K562 (cell line): ENCODE measurements at regions not wholly inside any gene's neighbourhood (a gene's known extent, or its start where the extent isn't known, plus 50 kb on each side); places are given as distances from the start of the nearest gene placed in this dataset.

Experiments
- ATAC-seq: fragments of 200-7000 bp; cut with Tn5 transposase; 3 replicates; pipeline ENCODE4 v1.9.1; 2020; ENCODE audit warnings: moderate library complexity
- BruUV-seq: library from RNA; stranded (reverse); fragments of 400-500 nt; replicated peaks from 2 replicates; lab custom pipeline; 2021; lab: Mats Ljungman, UMichigan
- CTCF ChIA-PET: fragments of 300-600 bp; formaldehyde crosslinking; extraction: SDS; loops from one replicate; lab custom pipeline; 2021; ENCODE audit warnings: low intra/inter-chr PET ratio; lab: Yijun Ruan, JAX
- POLR2A ChIA-PET: fragments of 300-600, 350-650 bp; sonication (Branson Sonifier 250); formaldehyde crosslinking; extraction: SDS; loops from one replicate; lab custom pipeline; 2021; ENCODE audit warnings: antibody characterized with exemption, inconsistent platforms; lab: Yijun Ruan, JAX
- DNase-seq, 4 experiments: peaks; one replicate each; pipeline versions ENCODE4 v3.0.0 to v3.0.0-alpha.2; 2011 to 2018; ENCODE audit warnings: low spot score in 3 of 4, mixed read lengths in 3 of 4; ENCODE audit errors: extremely low read depth in 1 of 4
- FAIRE-seq: peaks from 2 replicates; lab custom pipeline; 2011; peaks lifted over from hg19 to GRCh38; lab: Jason Lieb, UNC
- H2AFZ ChIP-seq: 2 replicates; pipeline ENCODE4 v1.6.0; 2011; ENCODE audit warnings: low read depth, low read length, control low read depth, inconsistent platforms
- H3K27ac ChIP-seq: fragments of 200-600 bp; 3 replicates; pipeline ENCODE4 v1.8.0; 2011; ENCODE audit warnings: low read depth, mild to moderate bottlenecking, control low read depth, inconsistent platforms, low read length, moderate library complexity, mixed read lengths; ENCODE audit errors: extremely low read depth
- H3K27me3 ChIP-seq, 2 experiments: fragments of 300-600 bp in 1 of 2; 2 replicates in 1 of 2; 3 replicates in 1 of 2; pipeline versions ENCODE4 v1.6.0 to v1.8.0; 2011; ENCODE audit warnings: inconsistent platforms in 2 of 2, low read length in 2 of 2, mild to moderate bottlenecking in 1 of 2, mixed read lengths in 1 of 2, moderate library complexity in 1 of 2; ENCODE audit not compliant: control insufficient read depth in 2 of 2, insufficient read depth in 2 of 2
- H3K36me3 ChIP-seq: fragments of 300-600 bp; 3 replicates; pipeline ENCODE4 v1.8.0; 2011; ENCODE audit warnings: mild to moderate bottlenecking, low read length, inconsistent platforms; ENCODE audit not compliant: control insufficient read depth, insufficient read depth
- H3K4me1 ChIP-seq, 2 experiments: fragments of 200-600 bp in 1 of 2; replicated peaks in 1 of 2; 2 replicates in 1 of 2; 3 replicates in 1 of 2; pipeline versions ENCODE4 v1.5.1 to v1.8.0; 2011; ENCODE audit warnings: inconsistent platforms in 2 of 2, low read length in 2 of 2, mild to moderate bottlenecking in 1 of 2, mixed read lengths in 1 of 2, moderate library complexity in 1 of 2; ENCODE audit not compliant: control insufficient read depth in 2 of 2, insufficient read depth in 2 of 2
- H3K4me2 ChIP-seq: 2 replicates; pipeline ENCODE4 v1.6.1; 2011; ENCODE audit warnings: low read length, control low read depth, inconsistent platforms, mixed read lengths; ENCODE audit not compliant: insufficient read depth
- H3K4me3 ChIP-seq: fragments of 200-600 bp; sonication (generic), shearing (Covaris generic); 2 replicates; pipeline ENCODE4 v1.5.1; 2016; ENCODE audit warnings: control low read depth, inconsistent platforms
- H3K79me2 ChIP-seq: fragments of 200-600 bp; 3 replicates; pipeline ENCODE4 v1.8.0; 2011; ENCODE audit warnings: low read length, inconsistent platforms; ENCODE audit not compliant: control insufficient read depth, insufficient read depth
- H3K9ac ChIP-seq, 2 experiments: 2 replicates each; pipeline versions ENCODE4 v1.6.0 to v1.6.1; 2011; ENCODE audit warnings: low read depth in 2 of 2, low read length in 2 of 2, control low read depth in 1 of 2, inconsistent platforms in 1 of 2, mild to moderate bottlenecking in 1 of 2, mixed read lengths in 1 of 2; ENCODE audit not compliant: insufficient read depth in 1 of 2
- H3K9me1 ChIP-seq: one replicate; pipeline ENCODE4 v1.6.0; 2011; ENCODE audit warnings: inconsistent platforms, mild to moderate bottlenecking, low read length, moderate library complexity; ENCODE audit not compliant: control insufficient read depth, insufficient read depth
- H3K9me3 ChIP-seq: replicated peaks from 2 replicates; pipeline ENCODE4 v1.5.1; 2011; ENCODE audit warnings: low read depth, low read length, inconsistent platforms; ENCODE audit not compliant: control insufficient read depth, insufficient read depth
- H4K20me1 ChIP-seq: replicated peaks from 2 replicates; pipeline ENCODE4 v1.6.1; 2011; ENCODE audit warnings: low read length, inconsistent platforms, mixed read lengths; ENCODE audit not compliant: control insufficient read depth, insufficient read depth
- CBX8 ChIP-seq: fragments of 200-600 bp; sonication (generic); IDR thresholded peaks from 2 replicates; pipeline ENCODE4 v1.6.1; 2012; ENCODE audit warnings: borderline replicate concordance, mixed run types, low read depth, mild to moderate bottlenecking, moderate library complexity, mixed read lengths, low read length, control low read depth, inconsistent platforms; ENCODE audit not compliant: poor library complexity, severe bottlenecking; ENCODE audit errors: extremely low read depth
- CEBPB ChIP-seq: fragments of 450-650 bp; IDR thresholded peaks from 2 replicates; pipeline ENCODE4 v1.6.1; 2016; ENCODE audit warnings: missing genetic modification characterization, missing compliant biosample characterization
- CHD2 ChIP-seq: IDR thresholded peaks from 2 replicates; pipeline ENCODE4 v1.6.1; 2011; ENCODE audit warnings: low read depth, low read length
- E2F6 ChIP-seq, 2 experiments: IDR thresholded peaks; 2 replicates each; pipeline ENCODE4 v1.6.1; 2011; ENCODE audit warnings: borderline replicate concordance in 1 of 2, control low read depth in 1 of 2, low read depth in 1 of 2, low read length in 1 of 2, mild to moderate bottlenecking in 1 of 2, mixed read lengths in 1 of 2, moderate library complexity in 1 of 2; ENCODE audit not compliant: insufficient read depth in 1 of 2, insufficient read length in 1 of 2, poor library complexity in 1 of 2, severe bottlenecking in 1 of 2; ENCODE audit errors: extremely low read depth in 1 of 2
- MIER1 ChIP-seq: fragments of 450-650 bp; IDR thresholded peaks from 2 replicates; pipeline ENCODE4 v1.6.1; 2016; ENCODE audit warnings: antibody characterized with exemption, mild to moderate bottlenecking, low read depth
- SETDB1 ChIP-seq: IDR thresholded peaks from one replicate; pipeline ENCODE4 v1.6.1; 2012; ENCODE audit warnings: low read length, control low read depth, inconsistent platforms
- STAT5B ChIP-seq: fragments of 250-450 bp; sonication (Bioruptor Pico); IDR thresholded peaks from 2 replicates; pipeline ENCODE4 v1.8.0; 2021; ENCODE audit warnings: mild to moderate bottlenecking, inconsistent platforms
- TSHZ1 ChIP-seq: fragments of 250-450 bp; sonication (Bioruptor Pico); IDR thresholded peaks from 2 replicates; pipeline ENCODE4 v1.4.0; 2020; ENCODE audit warnings: mild to moderate bottlenecking, moderate library complexity
- U2AF1 ChIP-seq: fragments of 200-400 bp; formaldehyde crosslinking; optimal IDR thresholded peaks from 2 replicates; pipeline ENCODE3; 2017; ENCODE audit warnings: mild to moderate bottlenecking, low read depth, low read length, moderate library complexity
- ZC3H8 ChIP-seq: fragments of 450-650 bp; IDR thresholded peaks from 2 replicates; pipeline ENCODE4 v1.6.1; 2017
- ZFP91 ChIP-seq: sonication (generic); formaldehyde crosslinking; IDR thresholded peaks from 2 replicates; pipeline ENCODE4 v1.8.0; 2022; ENCODE audit warnings: mild to moderate bottlenecking, missing genetic modification reagents
- ZKSCAN1 ChIP-seq: fragments of 150-350 bp; IDR thresholded peaks from 2 replicates; pipeline ENCODE4 v1.6.1; 2016; ENCODE audit warnings: low read depth, low read length
- ZNF165 ChIP-seq: fragments of 250-450 bp; sonication (Bioruptor Pico); IDR thresholded peaks from 2 replicates; pipeline ENCODE4 v1.4.0; 2020; ENCODE audit warnings: borderline replicate concordance
- ZNF507 ChIP-seq: conservative IDR thresholded peaks from 2 replicates; pipeline ENCODE4 v1.6.1; 2017; ENCODE audit warnings: missing genetic modification characterization, missing compliant biosample characterization
- ZNF584 ChIP-seq: fragments of 200-800 bp; sonication (Bioruptor generic); IDR thresholded peaks from 2 replicates; pipeline ENCODE4 v1.6.1; 2016; ENCODE audit warnings: low read depth, mild to moderate bottlenecking, missing genetic modification characterization, missing compliant biosample characterization
- ZNF75A ChIP-seq: fragments of 450-650 bp; formaldehyde crosslinking; IDR thresholded peaks from 2 replicates; pipeline ENCODE4 v1.4.0; 2020; ENCODE audit warnings: mild to moderate bottlenecking
- WGBS: fragments of 100-300 bp; shearing (Covaris generic); methylation state at CpG from one replicate; pipeline ENCODE4 v1.1.6; 2016; ENCODE audit warnings: low coverage, mixed read lengths; ENCODE audit not compliant: insufficient coverage; ENCODE audit errors: missing lambda C conversion rate; 5-methylcytosine and 5-hydroxymethylcytosine counted together
- in situ Hi-C: fragments of 300-500 bp; cut with MboI; formaldehyde crosslinking; loops from 4 replicates; pipeline ENCODE4 v1.15.0; 2018; ENCODE audit warnings: inconsistent platforms, mixed read lengths
- intact Hi-C: fragments of 100-400 bp; cut with micrococcal nuclease; formaldehyde crosslinking; loops from 2 replicates; pipeline ENCODE4 v1.14.2; 2022

- H2AFZ ChIP-seq: no peak overlapping the region
- no peaks in the 10 kb centered on the region for H4K20me1 ChIP-seq
- H3K4me2 ChIP-seq: no peak overlapping the region
- DNase-seq (no peak), FAIRE-seq (no peak), ATAC-seq (no peak)
- H3K79me2 ChIP-seq: no peaks in the 10 kb centered on the region
- BruUV-seq: no TSS peak
- H3K9ac ChIP-seq: no peak overlapping the region
- POLR2A ChIA-PET: no interaction called here
- peaks cover 0 to 16% of the 10 kb centered on the region in 2 experiments; a peak in 2 of 5 replicates for H3K27me3 ChIP-seq
- H3K4me3 ChIP-seq: no peak overlapping the region
- TF ChIP-seq ZNF165 (CRISPR knock-in tag) (no peak), TSHZ1 (CRISPR knock-in tag) (no peak), ZC3H8 (no peak), SETDB1 (no peak), ZNF75A (CRISPR knock-in tag) (no peak), MIER1 (no peak), CBX8 (no peak), E2F6 (IDR thresholded peaks at IDR 0.05; ENCODE audit: borderline replicate concordance in 1 of 2, extremely low read depth in 1 of 2, insufficient read depth in 1 of 2, insufficient read length in 1 of 2, low read depth in 1 of 2, low read length in 1 of 2, poor library complexity in 1 of 2, severe bottlenecking in 1 of 2) (no peak), CHD2 (no peak), CEBPB (tag) (no peak), STAT5B (CRISPR knock-in tag) (no peak), ZNF584 (CRISPR knock-in tag) (no peak), U2AF1 (no peak), ZNF507 (no peak), ZFP91 (no peak), ZKSCAN1 (no peak)
- TF ChIP-seq, all 486 proteins: peak for 0
- CTCF ChIA-PET: no interaction called here
- intact Hi-C loops (no loop called here), in situ Hi-C loops (no loop called here)
- 1% methylated on average over 11 of the region's 12 CpGs for WGBS
- Histone ChIP-seq H3K4me1 (no peaks in the 10 kb centered on the region), H3K36me3 (no peaks in the 10 kb centered on the region), H3K9me1 (no peaks in the 10 kb centered on the region), H3K27ac (no peak overlapping the region), H3K9me3 (no peaks in the 10 kb centered on the region)
Observed at GRCh38 chr17:34781571-34782108, 179.6 kb downstream of the CCT6B start.
